LHCN-M2 (cell line): ENCODE measurements at regions not wholly inside any gene's neighbourhood (a gene's known extent, or its start where the extent isn't known, plus 50 kb on each side); places are given as distances from the start of the nearest gene placed in this dataset.

Source experiments
- DNase-seq: peaks from one replicate; pipeline ENCODE4 v3.0.0-alpha.2; 2012; ENCODE audit warnings: low read depth

GRCh38 chr6:22053391-22053997, 243.3 kb downstream of the PRL start:
- peak; percentile 52 for DNase-seq

GRCh38 chr6:22056398-22056797, 240.4 kb downstream of the PRL start:
- DNase-seq: no peak

- DNase-seq: no peak
These were observed 238.9 kb downstream of the PRL start for GRCh38 chr6:22057962-22058361.

GRCh38 chr6:22059126-22059525, 237.7 kb downstream of the PRL start:
- DNase-seq: no peak

GRCh38 chr6:22059946-22060345, 236.9 kb downstream of the PRL start:
- no peak for DNase-seq

GRCh38 chr6:22062807-22063408, 233.9 kb downstream of the PRL start:
- peak; percentile 60 for DNase-seq

GRCh38 chr6:22064558-22064957, 232.3 kb downstream of the PRL start:
- DNase-seq: no peak

- no peak for DNase-seq
These were observed 229.7 kb downstream of the PRL start for GRCh38 chr6:22067122-22067521.

GRCh38 chr6:22067671-22068070, 229.2 kb downstream of the PRL start:
- no peak for DNase-seq

GRCh38 chr6:22068561-22069305, 228.1 kb downstream of the PRL start:
- no peak for DNase-seq

- DNase-seq: no peak
These were observed 227.5 kb downstream of the PRL start for GRCh38 chr6:22069306-22069800.

GRCh38 chr6:22071270-22072041, 225.4 kb downstream of the PRL start:
- peak; percentile 38 for DNase-seq

- DNase-seq: no peak
These were observed 223.9 kb downstream of the PRL start for GRCh38 chr6:22072949-22073348.

GRCh38 chr6:22073516-22074198, 223.2 kb downstream of the PRL start:
- DNase-seq: no peak

- DNase-seq: no peak
These were observed 218.5 kb downstream of the PRL start for GRCh38 chr6:22078288-22078687.

GRCh38 chr6:22078802-22079545, 217.9 kb downstream of the PRL start:
- peak; percentile 29 for DNase-seq

- DNase-seq: peak; percentile 55
These were observed 217.1 kb downstream of the PRL start for GRCh38 chr6:22079783-22080182.

- DNase-seq: no peak
These were observed 215.1 kb downstream of the PRL start for GRCh38 chr6:22081709-22082108.

GRCh38 chr6:22082218-22082617, 214.6 kb downstream of the PRL start:
- DNase-seq: no peak

GRCh38 chr6:22083119-22083518, 213.7 kb downstream of the PRL start:
- DNase-seq: no peak
